ENCODE measurements at regions not wholly inside any gene's neighbourhood (a gene's known extent, or its start where the extent isn't known, plus 50 kb on each side); places are given as distances from the start of the nearest gene placed in this dataset.
A peak's percentile ranks its signal among the peaks of the same experiment; 100 is the strongest.
"Not testable (repeated sequence)": the region's sequence is repeated elsewhere in the genome, so short reads cannot be mapped to it uniquely, and the experiment has no call there.

GRCh38 chr5:66234241-66234640, 90.1 kb downstream of the SREK1 start:
- no peak for DNase-seq (ENCODE audit: extremely low read depth in 1 of 11, low read depth in 9 of 11, low spot score in 4 of 11)

- DNase-seq (ENCODE audit: extremely low read depth in 1 of 11, low read depth in 9 of 11, low spot score in 4 of 11): no peak
These were observed 94.3 kb downstream of the SREK1 start for GRCh38 chr5:66238435-66238834.

- DNase-seq (ENCODE audit: extremely low read depth in 1 of 11, low read depth in 9 of 11, low spot score in 4 of 11): no peak
These were observed 94.9 kb downstream of the SREK1 start for GRCh38 chr5:66239034-66239433.

- DNase-seq (ENCODE audit: extremely low read depth in 1 of 11, low read depth in 9 of 11, low spot score in 4 of 11): no peak
These were observed 97.2 kb downstream of the SREK1 start for GRCh38 chr5:66241136-66241825.

- no peak for DNase-seq (ENCODE audit: extremely low read depth in 1 of 11, low read depth in 9 of 11, low spot score in 4 of 11)
These were observed 98.1 kb downstream of the SREK1 start for GRCh38 chr5:66242050-66242715.

GRCh38 chr5:66246608-66247007, 102.5 kb downstream of the SREK1 start:
- no peak for DNase-seq (ENCODE audit: extremely low read depth in 1 of 11, low read depth in 9 of 11, low spot score in 4 of 11)

GRCh38 chr5:66247176-66247960, 103.3 kb downstream of the SREK1 start:
- no peak for DNase-seq (ENCODE audit: extremely low read depth in 1 of 11, low read depth in 9 of 11, low spot score in 4 of 11)

- DNase-seq (ENCODE audit: extremely low read depth in 1 of 11, low read depth in 9 of 11, low spot score in 4 of 11): no peak
These were observed 104.8 kb downstream of the SREK1 start for GRCh38 chr5:66248874-66249273.

GRCh38 chr5:66249920-66250319, 105.8 kb downstream of the SREK1 start:
- no peak for DNase-seq (ENCODE audit: extremely low read depth in 1 of 11, low read depth in 9 of 11, low spot score in 4 of 11)

GRCh38 chr5:66252849-66253248, 108.7 kb downstream of the SREK1 start:
- no peak for DNase-seq (ENCODE audit: extremely low read depth in 1 of 11, low read depth in 9 of 11, low spot score in 4 of 11)

- DNase-seq (ENCODE audit: extremely low read depth in 1 of 11, low read depth in 9 of 11, low spot score in 4 of 11): no peak
These were observed 111.6 kb downstream of the SREK1 start for GRCh38 chr5:66255714-66256113.

GRCh38 chr5:66273121-66273520, 129.0 kb downstream of the SREK1 start:
- DNase-seq (ENCODE audit: extremely low read depth in 1 of 11, low read depth in 9 of 11, low spot score in 4 of 11): no peak

GRCh38 chr5:66276986-66277385, 132.9 kb downstream of the SREK1 start:
- DNase-seq (ENCODE audit: extremely low read depth in 1 of 11, low read depth in 9 of 11, low spot score in 4 of 11): no peak

- DNase-seq (ENCODE audit: extremely low read depth in 1 of 11, low read depth in 9 of 11, low spot score in 4 of 11): peak in 9 of 11 donors; percentile 20 to 61 (median 42)
These were observed 133.9 kb downstream of the SREK1 start for GRCh38 chr5:66277981-66278380.

- DNase-seq (ENCODE audit: extremely low read depth in 1 of 11, low read depth in 9 of 11, low spot score in 4 of 11): no peak
These were observed 137.2 kb downstream of the SREK1 start for GRCh38 chr5:66281294-66281693.

- DNase-seq (ENCODE audit: extremely low read depth in 1 of 11, low read depth in 9 of 11, low spot score in 4 of 11): no peak
These were observed 140.7 kb downstream of the SREK1 start for GRCh38 chr5:66284588-66285342.

- DNase-seq (ENCODE audit: extremely low read depth in 1 of 11, low read depth in 9 of 11, low spot score in 4 of 11): no peak
These were observed 141.3 kb downstream of the SREK1 start for GRCh38 chr5:66285343-66285922.

- no peak for DNase-seq (ENCODE audit: extremely low read depth in 1 of 11, low read depth in 9 of 11, low spot score in 4 of 11)
These were observed 147.7 kb downstream of the SREK1 start for GRCh38 chr5:66291771-66292170.

- not testable (repeated sequence) for DNase-seq (ENCODE audit: extremely low read depth in 1 of 11, low read depth in 9 of 11, low spot score in 4 of 11)
These were observed 149.8 kb downstream of the SREK1 start for GRCh38 chr5:66293851-66294250.

All from renal cortex interstitium (tissue), 11 donors.